GM12878 (cell line): ENCODE measurements at regions not wholly inside any gene's neighbourhood (a gene's known extent, or its start where the extent isn't known, plus 50 kb on each side); places are given as distances from the start of the nearest gene placed in this dataset.

Experiments
- ATAC-seq: fragments of 200-7000 bp; cut with Tn5 transposase; 3 replicates; pipeline ENCODE4 v1.9.1; 2020; ENCODE audit warnings: mild to moderate bottlenecking, moderate library complexity
- BruUV-seq: library from RNA; stranded (reverse); fragments of 400-500 nt; replicated peaks from 2 replicates; lab custom pipeline; 2021; lab: Mats Ljungman, UMichigan
- CTCF ChIA-PET: fragments of 300-600 bp; sonication (Branson Sonifier 250); formaldehyde crosslinking; extraction: SDS; loops from one replicate; lab custom pipeline; 2021; ENCODE audit warnings: inconsistent platforms; lab: Yijun Ruan, JAX
- POLR2A ChIA-PET: fragments of 350-600 bp; formaldehyde crosslinking; extraction: SDS; loops from one replicate; lab custom pipeline; 2021; ENCODE audit warnings: inconsistent platforms; lab: Charles Lee
- RAD21 ChIA-PET: fragments of 300-600 bp; sonication (Branson Sonifier 250); formaldehyde crosslinking; loops from one replicate; lab custom pipeline; 2023; ENCODE audit warnings: antibody characterized with exemption; ENCODE audit not compliant: unreplicated experiment; lab: Charles Lee
- SMC1A ChIA-PET: fragments of 300-600 bp; sonication (Branson Sonifier 250); formaldehyde crosslinking; loops from one replicate; lab custom pipeline; 2023; ENCODE audit not compliant: unreplicated experiment, uncharacterized antibody; lab: Charles Lee
- DNase-seq: peaks from one replicate; pipeline ENCODE4 v3.0.0-alpha.2; 2011; ENCODE audit warnings: low read depth, low spot score
- FAIRE-seq: peaks from 3 replicates; lab custom pipeline; 2011; peaks lifted over from hg19 to GRCh38; lab: Jason Lieb, UNC
- H2AFZ ChIP-seq: 2 replicates; pipeline ENCODE4 v1.6.0; 2011; ENCODE audit warnings: low read depth, low read length, control low read depth; ENCODE audit not compliant: control insufficient read depth
- H3K27ac ChIP-seq: 2 replicates; pipeline ENCODE4 v1.5.1; 2011; ENCODE audit warnings: control low read depth; ENCODE audit not compliant: control insufficient read depth, insufficient read depth
- H3K27me3 ChIP-seq, 2 experiments: replicated peaks in 1 of 2; 2 replicates each; pipeline versions ENCODE4 v1.6.0 to v1.6.1; 2011; ENCODE audit warnings: low read length in 1 of 2; ENCODE audit not compliant: control insufficient read depth in 2 of 2, insufficient read depth in 2 of 2
- H3K36me3 ChIP-seq, 2 experiments: 2 replicates each; pipeline ENCODE4 v1.5.1; 2011; ENCODE audit warnings: low read length in 1 of 2; ENCODE audit not compliant: control insufficient read depth in 2 of 2, insufficient read depth in 2 of 2
- H3K4me1 ChIP-seq: 2 replicates; pipeline ENCODE4 v1.6.1; 2011; ENCODE audit warnings: mild to moderate bottlenecking, low read length, moderate library complexity, mixed read lengths; ENCODE audit not compliant: control insufficient read depth, insufficient read depth
- H3K4me2 ChIP-seq: 2 replicates; pipeline ENCODE4 v1.6.0; 2011; ENCODE audit warnings: control low read depth; ENCODE audit not compliant: control insufficient read depth, insufficient read depth
- H3K4me3 ChIP-seq: fragments of 200-600 bp; sonication (generic); 2 replicates; pipeline ENCODE4 v1.5.1; 2016
- H3K79me2 ChIP-seq: 2 replicates; pipeline ENCODE4 v1.6.0; 2011; ENCODE audit warnings: low read length; ENCODE audit not compliant: control insufficient read depth, insufficient read depth
- H3K9ac ChIP-seq: 2 replicates; pipeline ENCODE4 v1.8.0; 2011; ENCODE audit warnings: low read length, control low read depth, mixed read lengths; ENCODE audit not compliant: control insufficient read depth, insufficient read depth
- H3K9me3 ChIP-seq: replicated peaks from 3 replicates; pipeline ENCODE4 v1.5.1; 2011; ENCODE audit warnings: mild to moderate bottlenecking, low read length; ENCODE audit not compliant: control insufficient read depth, insufficient read depth
- H4K20me1 ChIP-seq: 2 replicates; pipeline ENCODE4 v1.6.0; 2011; ENCODE audit not compliant: control insufficient read depth, insufficient read depth
- ATF7 ChIP-seq: fragments of 450-650 bp; IDR thresholded peaks from 2 replicates; pipeline ENCODE4 v1.6.1; 2016; ENCODE audit warnings: low read depth, mild to moderate bottlenecking
- BMI1 ChIP-seq: fragments of 450-650 bp; IDR thresholded peaks from 2 replicates; pipeline ENCODE4 v1.6.1; 2016; ENCODE audit warnings: mild to moderate bottlenecking, moderate library complexity, borderline replicate concordance
- CBX3 ChIP-seq: fragments of 200-600 bp; sonication (generic); IDR thresholded peaks from 2 replicates; pipeline ENCODE4 v1.6.1; 2016; ENCODE audit warnings: low read depth, borderline replicate concordance
- EED ChIP-seq: sonication (generic); IDR thresholded peaks from 2 replicates; pipeline ENCODE4 v1.6.1; 2016; ENCODE audit warnings: antibody characterized with exemption, low read depth
- HDAC2 ChIP-seq: fragments of 200-600 bp; sonication (generic); IDR thresholded peaks from 2 replicates; pipeline ENCODE4 v1.6.1; 2017
- KDM1A ChIP-seq: fragments of 200-600 bp; sonication (generic); IDR thresholded peaks from 2 replicates; pipeline ENCODE4 v1.6.1; 2016; ENCODE audit warnings: borderline replicate concordance
- MTA2 ChIP-seq: fragments of 450-650 bp; IDR thresholded peaks from 2 replicates; pipeline ENCODE4 v1.6.1; 2016; ENCODE audit warnings: low read depth, mild to moderate bottlenecking, moderate library complexity
- NR2F1 ChIP-seq: fragments of 450-650 bp; conservative IDR thresholded peaks from 2 replicates; pipeline ENCODE4 v1.6.1; 2017; ENCODE audit warnings: mild to moderate bottlenecking
- RAD21 ChIP-seq: IDR thresholded peaks from 2 replicates; pipeline ENCODE4 v1.6.1; 2011; ENCODE audit warnings: mild to moderate bottlenecking, low read depth, low read length, moderate library complexity; ENCODE audit not compliant: insufficient read depth
- SIN3A ChIP-seq: IDR thresholded peaks from 2 replicates; pipeline ENCODE4 v1.6.1; 2012; ENCODE audit warnings: low read depth, low read length, improper control_type of control experiment
- SPI1 ChIP-seq: IDR thresholded peaks from 2 replicates; pipeline ENCODE4 v1.6.1; 2011; ENCODE audit warnings: low read depth, mild to moderate bottlenecking, low read length, moderate library complexity, borderline replicate concordance; ENCODE audit not compliant: insufficient read depth
- SREBF2 ChIP-seq: IDR thresholded peaks from 2 replicates; pipeline ENCODE4 v1.6.1; 2012; ENCODE audit warnings: mild to moderate bottlenecking, low read length
- TCF3 ChIP-seq: IDR thresholded peaks from 2 replicates; pipeline ENCODE4 v1.6.1; 2012; ENCODE audit warnings: low read depth, mild to moderate bottlenecking, low read length, borderline replicate concordance; ENCODE audit not compliant: insufficient read depth
- WGBS: methylation state at CpG from one replicate; pipeline ENCODE4 v1.1.6; 2016; ENCODE audit warnings: low lambda C conversion rate; ENCODE audit not compliant: insufficient replicate concordance, insufficient coverage; ENCODE audit errors: missing lambda C conversion rate; 5-methylcytosine and 5-hydroxymethylcytosine counted together
- in situ Hi-C: fragments of 300-500 bp; cut with MboI; formaldehyde crosslinking; loops from 9 replicates; pipeline ENCODE4 v1.14.3; 2018; ENCODE audit warnings: mixed read lengths
- intact Hi-C: fragments of 100-400 bp; cut with micrococcal nuclease; formaldehyde crosslinking; loops from one replicate; pipeline ENCODE4 v1.14.2; 2022; ENCODE audit not compliant: unreplicated experiment
- TF ChIP-seq, protein P1 (sequence below): IDR thresholded peaks from 2 replicates; pipeline ENCODE4 v1.6.1; 2012; ENCODE audit warnings: improper control_type of control experiment, low read depth, low read length; ENCODE audit not compliant: insufficient replicate concordance
- TF ChIP-seq, protein P2 (sequence below): fragments of 450-650 bp; IDR thresholded peaks from 2 replicates; pipeline ENCODE4 v1.6.1; 2017; ENCODE audit warnings: mild to moderate bottlenecking, moderate library complexity
- TF ChIP-seq, protein P3 (sequence below): IDR thresholded peaks from 2 replicates; pipeline ENCODE4 v1.6.1; 2011; ENCODE audit warnings: mild to moderate bottlenecking, low read depth, low read length, moderate library complexity; ENCODE audit not compliant: insufficient replicate concordance

DNA sequence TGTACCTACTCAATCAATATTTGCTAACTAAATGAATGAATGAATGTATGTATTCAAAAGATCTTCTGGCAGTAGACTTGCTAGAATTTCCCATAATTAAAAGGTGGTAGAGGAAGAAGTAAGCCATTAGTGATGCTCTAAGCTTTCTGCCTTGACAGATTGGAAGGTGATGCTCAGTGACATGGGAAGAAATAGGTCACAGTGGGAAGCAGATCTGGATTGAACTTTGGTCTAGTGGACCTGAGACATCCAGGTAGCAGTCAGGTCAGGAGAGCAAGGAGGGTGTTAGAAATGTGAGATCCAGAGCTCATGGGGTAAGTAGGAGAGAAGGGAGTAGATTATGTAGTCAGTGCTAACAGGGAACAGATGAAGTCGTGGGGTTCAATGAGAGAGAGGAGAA lies 106.4 kb downstream of the SNX5 start:
- POLR2A ChIA-PET: no interaction called here
- RAD21 ChIA-PET: no interaction called here
- CTCF ChIA-PET: no interaction called here
- Histone ChIP-seq H3K4me2 (no peak overlapping the region), H3K27me3 (no peaks in the 10 kb centered on the region), H3K27ac (no peak overlapping the region), H3K36me3 (no peaks in the 10 kb centered on the region), H2AFZ (no peak overlapping the region), H3K9me3 (peaks cover 3% of the 10 kb centered on the region; the same call in 2 of the 3 replicates), H3K79me2 (no peaks in the 10 kb centered on the region), H3K9ac (no peak overlapping the region), H4K20me1 (no peaks in the 10 kb centered on the region), H3K4me1 (peaks cover 34% of the 10 kb centered on the region), H3K4me3 (no peak overlapping the region)
- in situ Hi-C loops (no loop called here), intact Hi-C loops (no loop called here)
- ATAC-seq (no peak), FAIRE-seq (no peak), DNase-seq (no peak)
- WGBS: 93% methylated on average over 1 of the region's 1 CpG
- no TSS peak for BruUV-seq
- SMC1A ChIA-PET: interaction anchor here (3.4 kb wide), 1 partner anchor 33 kb away, joined by 9 read pairs; no protein-coding TSS in a partner anchor
- TF ChIP-seq ATF7 (no peak), MTA2 (no peak), RAD21 (no peak), EED (no peak), SPI1 (no peak), BMI1 (no peak), SREBF2 (no peak), TCF3 (no peak), KDM1A (no peak), CBX3 (no peak), NR2F1 (no peak), HDAC2 (no peak), SIN3A (no peak)
- TF ChIP-seq, protein P1, sequence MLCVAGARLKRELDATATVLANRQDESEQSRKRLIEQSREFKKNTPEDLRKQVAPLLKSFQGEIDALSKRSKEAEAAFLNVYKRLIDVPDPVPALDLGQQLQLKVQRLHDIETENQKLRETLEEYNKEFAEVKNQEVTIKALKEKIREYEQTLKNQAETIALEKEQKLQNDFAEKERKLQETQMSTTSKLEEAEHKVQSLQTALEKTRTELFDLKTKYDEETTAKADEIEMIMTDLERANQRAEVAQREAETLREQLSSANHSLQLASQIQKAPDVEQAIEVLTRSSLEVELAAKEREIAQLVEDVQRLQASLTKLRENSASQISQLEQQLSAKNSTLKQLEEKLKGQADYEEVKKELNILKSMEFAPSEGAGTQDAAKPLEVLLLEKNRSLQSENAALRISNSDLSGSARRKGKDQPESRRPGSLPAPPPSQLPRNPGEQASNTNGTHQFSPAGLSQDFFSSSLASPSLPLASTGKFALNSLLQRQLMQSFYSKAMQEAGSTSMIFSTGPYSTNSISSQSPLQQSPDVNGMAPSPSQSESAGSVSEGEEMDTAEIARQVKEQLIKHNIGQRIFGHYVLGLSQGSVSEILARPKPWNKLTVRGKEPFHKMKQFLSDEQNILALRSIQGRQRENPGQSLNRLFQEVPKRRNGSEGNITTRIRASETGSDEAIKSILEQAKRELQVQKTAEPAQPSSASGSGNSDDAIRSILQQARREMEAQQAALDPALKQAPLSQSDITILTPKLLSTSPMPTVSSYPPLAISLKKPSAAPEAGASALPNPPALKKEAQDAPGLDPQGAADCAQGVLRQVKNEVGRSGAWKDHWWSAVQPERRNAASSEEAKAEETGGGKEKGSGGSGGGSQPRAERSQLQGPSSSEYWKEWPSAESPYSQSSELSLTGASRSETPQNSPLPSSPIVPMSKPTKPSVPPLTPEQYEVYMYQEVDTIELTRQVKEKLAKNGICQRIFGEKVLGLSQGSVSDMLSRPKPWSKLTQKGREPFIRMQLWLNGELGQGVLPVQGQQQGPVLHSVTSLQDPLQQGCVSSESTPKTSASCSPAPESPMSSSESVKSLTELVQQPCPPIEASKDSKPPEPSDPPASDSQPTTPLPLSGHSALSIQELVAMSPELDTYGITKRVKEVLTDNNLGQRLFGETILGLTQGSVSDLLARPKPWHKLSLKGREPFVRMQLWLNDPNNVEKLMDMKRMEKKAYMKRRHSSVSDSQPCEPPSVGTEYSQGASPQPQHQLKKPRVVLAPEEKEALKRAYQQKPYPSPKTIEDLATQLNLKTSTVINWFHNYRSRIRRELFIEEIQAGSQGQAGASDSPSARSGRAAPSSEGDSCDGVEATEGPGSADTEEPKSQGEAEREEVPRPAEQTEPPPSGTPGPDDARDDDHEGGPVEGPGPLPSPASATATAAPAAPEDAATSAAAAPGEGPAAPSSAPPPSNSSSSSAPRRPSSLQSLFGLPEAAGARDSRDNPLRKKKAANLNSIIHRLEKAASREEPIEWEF: no peak
- TF ChIP-seq, protein P2, sequence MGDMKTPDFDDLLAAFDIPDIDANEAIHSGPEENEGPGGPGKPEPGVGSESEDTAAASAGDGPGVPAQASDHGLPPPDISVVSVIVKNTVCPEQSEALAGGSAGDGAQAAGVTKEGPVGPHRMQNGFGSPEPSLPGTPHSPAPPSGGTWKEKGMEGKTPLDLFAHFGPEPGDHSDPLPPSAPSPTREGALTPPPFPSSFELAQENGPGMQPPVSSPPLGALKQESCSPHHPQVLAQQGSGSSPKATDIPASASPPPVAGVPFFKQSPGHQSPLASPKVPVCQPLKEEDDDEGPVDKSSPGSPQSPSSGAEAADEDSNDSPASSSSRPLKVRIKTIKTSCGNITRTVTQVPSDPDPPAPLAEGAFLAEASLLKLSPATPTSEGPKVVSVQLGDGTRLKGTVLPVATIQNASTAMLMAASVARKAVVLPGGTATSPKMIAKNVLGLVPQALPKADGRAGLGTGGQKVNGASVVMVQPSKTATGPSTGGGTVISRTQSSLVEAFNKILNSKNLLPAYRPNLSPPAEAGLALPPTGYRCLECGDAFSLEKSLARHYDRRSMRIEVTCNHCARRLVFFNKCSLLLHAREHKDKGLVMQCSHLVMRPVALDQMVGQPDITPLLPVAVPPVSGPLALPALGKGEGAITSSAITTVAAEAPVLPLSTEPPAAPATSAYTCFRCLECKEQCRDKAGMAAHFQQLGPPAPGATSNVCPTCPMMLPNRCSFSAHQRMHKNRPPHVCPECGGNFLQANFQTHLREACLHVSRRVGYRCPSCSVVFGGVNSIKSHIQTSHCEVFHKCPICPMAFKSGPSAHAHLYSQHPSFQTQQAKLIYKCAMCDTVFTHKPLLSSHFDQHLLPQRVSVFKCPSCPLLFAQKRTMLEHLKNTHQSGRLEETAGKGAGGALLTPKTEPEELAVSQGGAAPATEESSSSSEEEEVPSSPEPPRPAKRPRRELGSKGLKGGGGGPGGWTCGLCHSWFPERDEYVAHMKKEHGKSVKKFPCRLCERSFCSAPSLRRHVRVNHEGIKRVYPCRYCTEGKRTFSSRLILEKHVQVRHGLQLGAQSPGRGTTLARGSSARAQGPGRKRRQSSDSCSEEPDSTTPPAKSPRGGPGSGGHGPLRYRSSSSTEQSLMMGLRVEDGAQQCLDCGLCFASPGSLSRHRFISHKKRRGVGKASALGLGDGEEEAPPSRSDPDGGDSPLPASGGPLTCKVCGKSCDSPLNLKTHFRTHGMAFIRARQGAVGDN: no peak
- TF ChIP-seq, protein P3, sequence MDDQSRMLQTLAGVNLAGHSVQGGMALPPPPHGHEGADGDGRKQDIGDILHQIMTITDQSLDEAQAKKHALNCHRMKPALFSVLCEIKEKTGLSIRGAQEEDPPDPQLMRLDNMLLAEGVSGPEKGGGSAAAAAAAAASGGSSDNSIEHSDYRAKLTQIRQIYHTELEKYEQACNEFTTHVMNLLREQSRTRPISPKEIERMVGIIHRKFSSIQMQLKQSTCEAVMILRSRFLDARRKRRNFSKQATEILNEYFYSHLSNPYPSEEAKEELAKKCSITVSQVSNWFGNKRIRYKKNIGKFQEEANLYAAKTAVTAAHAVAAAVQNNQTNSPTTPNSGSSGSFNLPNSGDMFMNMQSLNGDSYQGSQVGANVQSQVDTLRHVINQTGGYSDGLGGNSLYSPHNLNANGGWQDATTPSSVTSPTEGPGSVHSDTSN: no peak
